Posterior cingulate gyrus (tissue), 11 donors: ENCODE measurements at regions not wholly inside any gene's neighbourhood (a gene's known extent, or its start where the extent isn't known, plus 50 kb on each side); places are given as distances from the start of the nearest gene placed in this dataset.

Source experiments
- DNase-seq, 10 donors: peaks; one replicate each; pipeline versions ENCODE4 v3.0.0 to v3.0.0-alpha.2; 2020 to 2021; ENCODE audit warnings: mixed read lengths in 3 of 10
- intact Hi-C: fragments of 100-400 bp; cut with DNase I; formaldehyde crosslinking; loops from one replicate; pipeline ENCODE4 v1.15.1; 2023

GRCh38 chr18:40036861-40037260, 1918.2 kb upstream of the PIK3C3 start:
- intact Hi-C loops: no loop called here

GRCh38 chr18:40035966-40036365, 1919.1 kb upstream of the PIK3C3 start:
- no peak for DNase-seq
- intact Hi-C loops: no loop called here

More at GRCh38 chr18:40036861-40037260, 1918.2 kb upstream of the PIK3C3 start:
- DNase-seq: no peak

- intact Hi-C loops: no loop called here
- no peak for DNase-seq
Measured at GRCh38 chr18:40032076-40032475, 1923.0 kb upstream of the PIK3C3 start.

GRCh38 chr18:40031435-40031834, 1923.6 kb upstream of the PIK3C3 start:
- DNase-seq: no peak
- intact Hi-C loops: no loop called here

GRCh38 chr18:40019797-40020392, 1935.1 kb upstream of the PIK3C3 start:
- intact Hi-C loops: no loop called here
- no peak for DNase-seq

GRCh38 chr18:40018266-40018665, 1936.8 kb upstream of the PIK3C3 start:
- intact Hi-C loops: no loop called here
- no peak for DNase-seq

GRCh38 chr18:40017021-40017420, 1938.0 kb upstream of the PIK3C3 start:
- intact Hi-C loops: no loop called here
- DNase-seq: no peak

- intact Hi-C loops: no loop called here
- no peak for DNase-seq
Measured at GRCh38 chr18:40016405-40016804, 1938.6 kb upstream of the PIK3C3 start.

- intact Hi-C loops: no loop called here
- no peak for DNase-seq
Measured at GRCh38 chr18:40013001-40013609, 1941.9 kb upstream of the PIK3C3 start.

GRCh38 chr18:40011201-40011600, 1943.8 kb upstream of the PIK3C3 start:
- intact Hi-C loops: no loop called here
- no peak for DNase-seq

GRCh38 chr18:40006634-40007033, 1948.4 kb upstream of the PIK3C3 start:
- DNase-seq: no peak
- intact Hi-C loops: no loop called here

GRCh38 chr18:40004246-40004645, 1950.8 kb upstream of the PIK3C3 start:
- intact Hi-C loops: no loop called here
- DNase-seq: no peak

- intact Hi-C loops: no loop called here
- DNase-seq: no peak
Measured at GRCh38 chr18:39998317-39998716, 1956.7 kb upstream of the PIK3C3 start.

GRCh38 chr18:39994498-39994897, 1960.5 kb upstream of the PIK3C3 start:
- intact Hi-C loops: no loop called here
- DNase-seq: no peak

- intact Hi-C loops: no loop called here
- no peak for DNase-seq
Measured at GRCh38 chr18:39991696-39992265, 1963.3 kb upstream of the PIK3C3 start.

- intact Hi-C loops: no loop called here
- no peak for DNase-seq
Measured at GRCh38 chr18:39990540-39990939, 1964.5 kb upstream of the PIK3C3 start.

- intact Hi-C loops: no loop called here
- DNase-seq: peak in 1 of 10 donors; percentile 58
Measured at GRCh38 chr18:39976771-39977170, 1978.3 kb upstream of the PIK3C3 start.

- intact Hi-C loops: no loop called here
- no peak for DNase-seq
Measured at GRCh38 chr18:39972521-39972920, 1982.5 kb upstream of the PIK3C3 start.

GRCh38 chr18:39969803-39970494, 1985.1 kb upstream of the PIK3C3 start:
- no peak for DNase-seq

GRCh38 chr18:39966275-39966674, 1988.8 kb upstream of the PIK3C3 start:
- intact Hi-C loops: no loop called here
- DNase-seq: no peak

More at GRCh38 chr18:39969803-39970494, 1985.1 kb upstream of the PIK3C3 start:
- intact Hi-C loops: no loop called here

- intact Hi-C loops: no loop called here
- no peak for DNase-seq
Measured at GRCh38 chr18:39962546-39962945, 1992.5 kb upstream of the PIK3C3 start.

GRCh38 chr18:39960550-39960949, 1994.5 kb upstream of the PIK3C3 start:
- DNase-seq: no peak
- intact Hi-C loops: no loop called here
